HCT116 (cell line): ENCODE measurements at regions not wholly inside any gene's neighbourhood (a gene's known extent, or its start where the extent isn't known, plus 50 kb on each side); places are given as distances from the start of the nearest gene placed in this dataset.

ENCODE experiments used
- ATAC-seq: fragments of 200-7000 bp; cut with Tn5 transposase; 2 replicates; pipeline ENCODE4 v1.9.1; 2020; ENCODE audit warnings: mild to moderate bottlenecking, moderate library complexity
- BruUV-seq: library from RNA; stranded (reverse); fragments of 400-500 nt; replicated peaks from 2 replicates; lab custom pipeline; 2021; lab: Mats Ljungman, UMichigan
- CTCF ChIA-PET: fragments of 300-600 bp; sonication (Branson Sonifier 250); formaldehyde crosslinking; loops from one replicate; lab custom pipeline; 2021; ENCODE audit warnings: antibody characterized with exemption; lab: Charles Lee
- POLR2A ChIA-PET: fragments of 300-600, 350-600 bp; sonication (Branson Sonifier 250); formaldehyde crosslinking; loops from one replicate; lab custom pipeline; 2021; ENCODE audit warnings: antibody characterized with exemption; lab: Charles Lee
- RAD21 ChIA-PET, 2 experiments: fragments of 300-600 bp; sonication (Branson Sonifier 250); formaldehyde crosslinking; loops; one replicate each; lab custom pipeline; 2023; ENCODE audit warnings: low total read pairs in 2 of 2; ENCODE audit not compliant: uncharacterized antibody in 2 of 2, unreplicated experiment in 2 of 2, low non-redundant PET in 1 of 2; lab: Charles Lee
- DNase-seq: peaks from one replicate; pipeline ENCODE4 v3.0.0-alpha.2; 2010; ENCODE audit warnings: low read depth, low spot score
- H2AFZ ChIP-seq: fragments of 200-600 bp; shearing (Covaris generic), sonication (generic); 2 replicates; pipeline ENCODE4 v1.6.1; 2017; ENCODE audit warnings: low read depth, mixed run types, mixed read lengths, antibody characterized with exemption, low read length; ENCODE audit not compliant: poor library complexity, severe bottlenecking
- H3K27ac ChIP-seq: 2 replicates; pipeline ENCODE4 v1.5.1; 2012; ENCODE audit warnings: low read depth, low read length
- H3K27me3 ChIP-seq: fragments of 200-600 bp; sonication (generic); 2 replicates; pipeline ENCODE4 v1.6.1; 2016; ENCODE audit warnings: mixed run types, low read length, mixed read lengths; ENCODE audit not compliant: insufficient read depth
- H3K36me3 ChIP-seq, 2 experiments: fragments of 200-500 bp in 1 of 2; fragments of 200-600 bp in 1 of 2; sonication (Bioruptor generic) in 1 of 2; sonication (generic) in 1 of 2; 2 replicates each; pipeline versions ENCODE4 v1.5.1 to v1.6.1; 2014 to 2016; ENCODE audit warnings: low read length in 2 of 2, inconsistent platforms in 1 of 2, mixed read lengths in 1 of 2, mixed run types in 1 of 2; ENCODE audit not compliant: insufficient read depth in 2 of 2, control insufficient read depth in 1 of 2
- H3K4me1 ChIP-seq, 2 experiments: fragments of 200-600 bp in 1 of 2; sonication (generic) in 1 of 2; 2 replicates each; pipeline versions ENCODE4 v1.5.1 to v1.6.1; 2012 to 2017; ENCODE audit warnings: low read length in 2 of 2, inconsistent platforms in 1 of 2, mild to moderate bottlenecking in 1 of 2, mixed read lengths in 1 of 2, mixed run types in 1 of 2, moderate library complexity in 1 of 2; ENCODE audit not compliant: insufficient read depth in 2 of 2, control insufficient read depth in 1 of 2
- H3K4me2 ChIP-seq: fragments of 200-600 bp; sonication (generic); 2 replicates; pipeline ENCODE4 v1.6.1; 2017; ENCODE audit warnings: mixed run types, low read length, mixed read lengths
- H3K4me3 ChIP-seq, 2 experiments: fragments of 200-600 bp in 1 of 2; sonication (generic) in 1 of 2; replicated peaks in 1 of 2; 2 replicates each; pipeline ENCODE4 v1.5.1; 2011 to 2016; ENCODE audit warnings: low read length in 2 of 2, control low read depth in 1 of 2, low read depth in 1 of 2, mild to moderate bottlenecking in 1 of 2, mixed read lengths in 1 of 2, mixed run types in 1 of 2
- H3K79me2 ChIP-seq: fragments of 200-600 bp; sonication (generic); 2 replicates; pipeline ENCODE4 v1.6.1; 2017; ENCODE audit warnings: mild to moderate bottlenecking, mixed run types, low read length, moderate library complexity, mixed read lengths; ENCODE audit not compliant: insufficient read depth
- H3K9ac ChIP-seq: fragments of 200-600 bp; sonication (generic); 2 replicates; pipeline ENCODE4 v1.6.1; 2016; ENCODE audit warnings: low read length, mixed read lengths
- H3K9me2 ChIP-seq: fragments of 200-600 bp; sonication (generic), shearing (Covaris generic); 2 replicates; pipeline ENCODE4 v1.6.1; 2017; ENCODE audit warnings: mixed run types, mild to moderate bottlenecking, moderate library complexity; ENCODE audit not compliant: insufficient read depth
- H3K9me3 ChIP-seq, 2 experiments: fragments of 200-500 bp in 1 of 2; fragments of 200-600 bp in 1 of 2; sonication (Bioruptor generic) in 1 of 2; sonication (generic) in 1 of 2; 2 replicates each; pipeline ENCODE4 v1.6.1; 2014 to 2017; ENCODE audit warnings: low read length in 2 of 2, mixed read lengths in 2 of 2, inconsistent platforms in 1 of 2, low read depth in 1 of 2, mild to moderate bottlenecking in 1 of 2, mixed run types in 1 of 2, moderate library complexity in 1 of 2; ENCODE audit not compliant: control insufficient read depth in 1 of 2, insufficient read depth in 1 of 2
- H4K20me1 ChIP-seq: fragments of 200-600 bp; sonication (generic), shearing (Covaris generic); 2 replicates; pipeline ENCODE4 v1.6.1; 2017; ENCODE audit warnings: mixed run types, mild to moderate bottlenecking, moderate library complexity; ENCODE audit not compliant: insufficient read depth
- CEBPB ChIP-seq: IDR thresholded peaks from 2 replicates; pipeline ENCODE4 v1.6.1; 2012; ENCODE audit warnings: low read depth
- CTCF ChIP-seq, 3 experiments: fragments of 200-600 bp in 1 of 3; sonication (generic) in 1 of 3; IDR thresholded peaks in 2 of 3; conservative IDR thresholded peaks in 1 of 3; 2 replicates each; pipeline ENCODE4 v1.5.1; 2012 to 2017; ENCODE audit warnings: low read depth in 2 of 3, low read length in 2 of 3, antibody characterized with exemption in 1 of 3, borderline replicate concordance in 1 of 3, control low read depth in 1 of 3, mild to moderate bottlenecking in 1 of 3, mixed read lengths in 1 of 3, mixed run types in 1 of 3, moderate library complexity in 1 of 3; ENCODE audit not compliant: insufficient read depth in 1 of 3
- EZH2 ChIP-seq: fragments of 200-600 bp; sonication (generic); IDR thresholded peaks from 2 replicates; pipeline ENCODE4 v1.6.1; 2017; ENCODE audit warnings: antibody characterized with exemption, mixed run types
- EZH2phosphoT487 ChIP-seq: fragments of 200-600 bp; IDR thresholded peaks from 2 replicates; pipeline ENCODE4 v1.6.1; 2018; ENCODE audit warnings: antibody characterized with exemption, borderline replicate concordance
- FOSL1 ChIP-seq: IDR thresholded peaks from 2 replicates; pipeline ENCODE4 v1.6.1; 2012; ENCODE audit warnings: low read depth
- JUND ChIP-seq: IDR thresholded peaks from 2 replicates; pipeline ENCODE4 v1.6.1; 2012
- MAX ChIP-seq: IDR thresholded peaks from 2 replicates; pipeline ENCODE4 v1.6.1; 2012
- POLR2A ChIP-seq: IDR thresholded peaks from 2 replicates; pipeline ENCODE4 v1.7.0; 2011; ENCODE audit warnings: borderline replicate concordance; ENCODE audit not compliant: insufficient read depth, insufficient read length; ENCODE audit errors: extremely low read depth
- POLR2AphosphoS5 ChIP-seq: IDR thresholded peaks from 2 replicates; pipeline ENCODE4 v1.6.1; 2011; ENCODE audit warnings: mild to moderate bottlenecking, low read depth, low read length, moderate library complexity
- RAD21 ChIP-seq: IDR thresholded peaks from 2 replicates; pipeline ENCODE4 v1.6.1; 2012; ENCODE audit warnings: low read depth, mild to moderate bottlenecking
- SRF ChIP-seq: IDR thresholded peaks from 2 replicates; pipeline ENCODE4 v1.6.1; 2012; ENCODE audit warnings: low read depth
- YY1 ChIP-seq: IDR thresholded peaks from 2 replicates; pipeline ENCODE4 v1.6.1; 2011; ENCODE audit warnings: low read length, low read depth, moderate library complexity, mild to moderate bottlenecking; ENCODE audit not compliant: insufficient replicate concordance; ENCODE audit errors: extremely low read depth
- ZBTB33 ChIP-seq: IDR thresholded peaks from 2 replicates; pipeline ENCODE4 v1.6.1; 2011; ENCODE audit warnings: mild to moderate bottlenecking, low read length, moderate library complexity; ENCODE audit not compliant: insufficient replicate concordance; ENCODE audit errors: extremely low read depth
- ZFX ChIP-seq: fragments of 450-650 bp; IDR thresholded peaks from 2 replicates; pipeline ENCODE4 v1.6.1; 2017
- intact Hi-C: fragments of 100-400 bp; cut with micrococcal nuclease; formaldehyde crosslinking; loops from 2 replicates; pipeline ENCODE4 v1.10.0; 2022

- POLR2A ChIA-PET = no interaction called here
- no peaks in the 10 kb centered on the region for H3K9me2 ChIP-seq
- no peaks in the 10 kb centered on the region for H3K4me1 ChIP-seq
- ATAC-seq = no peak
- no peaks in the 10 kb centered on the region for H4K20me1 ChIP-seq
- H3K9me3 ChIP-seq = peaks cover 0 to 4% of the 10 kb centered on the region in 2 experiments; a peak in 1 of 4 replicates
- RAD21 ChIA-PET = no interaction called here
- H3K27me3 ChIP-seq = no peaks in the 10 kb centered on the region
- H3K9ac ChIP-seq = no peak overlapping the region
- H3K4me2 ChIP-seq = no peak overlapping the region
- H3K36me3 ChIP-seq = no peaks in the 10 kb centered on the region
- no TSS peak for BruUV-seq
- no peak overlapping the region for H3K4me3 ChIP-seq
- TF ChIP-seq RAD21 = no peak
- no peak overlapping the region for H2AFZ ChIP-seq
- no peak overlapping the region for H3K27ac ChIP-seq
- intact Hi-C loops = no loop called here
- DNase-seq = no peak
- CTCF ChIA-PET = no interaction called here
- H3K79me2 ChIP-seq = no peaks in the 10 kb centered on the region
Measured at GRCh38 chr3:35012214-35012613, 627.1 kb upstream of the ARPP21 start.

GRCh38 chr3:35028157-35028556 is 611.2 kb upstream of the ARPP21 start:
- RAD21 ChIA-PET = no interaction called here
- no peaks in the 10 kb centered on the region for H3K79me2 ChIP-seq
- no peaks in the 10 kb centered on the region for H3K4me1 ChIP-seq
- H3K9ac ChIP-seq = no peak overlapping the region
- no peak overlapping the region for H3K27ac ChIP-seq
- BruUV-seq = no TSS peak
- DNase-seq (no peak), ATAC-seq (no peak)
- H3K9me2 ChIP-seq = no peaks in the 10 kb centered on the region
- CTCF ChIA-PET = no interaction called here
- no peak overlapping the region for H3K4me2 ChIP-seq
- no peaks in the 10 kb centered on the region for H4K20me1 ChIP-seq
- intact Hi-C loops = no loop called here
- H3K27me3 ChIP-seq = no peaks in the 10 kb centered on the region
- H3K4me3 ChIP-seq = no peak overlapping the region
- peaks cover 0 to 3% of the 10 kb centered on the region in 2 experiments; a peak in 2 of 4 replicates for H3K9me3 ChIP-seq
- H3K36me3 ChIP-seq = no peaks in the 10 kb centered on the region
- H2AFZ ChIP-seq = no peak overlapping the region
- POLR2A ChIA-PET = no interaction called here
- no peak for TF ChIP-seq JUND
- TF ChIP-seq EZH2phosphoT487 = no peak
- no peak for TF ChIP-seq FOSL1
- TF ChIP-seq POLR2AphosphoS5 = no peak
- TF ChIP-seq SRF = no peak
- TF ChIP-seq EZH2 = no peak
- TF ChIP-seq MAX = no peak
- no peak for TF ChIP-seq RAD21
- no peak for TF ChIP-seq ZBTB33
- no peak for TF ChIP-seq CTCF (IDR thresholded peaks at IDR 0.05 in 2 of 3, conservative IDR thresholded peaks at IDR 0.05 in 1 of 3; ENCODE audit: borderline replicate concordance in 1 of 3, insufficient read depth in 1 of 3, low read depth in 2 of 3, low read length in 2 of 3)
- TF ChIP-seq POLR2A = no peak
- TF ChIP-seq YY1 = no peak
- no peak for TF ChIP-seq ZFX
- no peak for TF ChIP-seq CEBPB
